Naive B cell (primary cell): ENCODE measurements at regions not wholly inside any gene's neighbourhood (a gene's known extent, or its start where the extent isn't known, plus 50 kb on each side); places are given as distances from the start of the nearest gene placed in this dataset.

Experiments used
- ATAC-seq, 2 donors: fragments of 150-1000 bp; cut with Tn5 transposase; 2 replicates each; pipeline ENCODE4 v1.10.0; 2021; ENCODE audit warnings: low read depth in 2 of 2, mild to moderate bottlenecking in 2 of 2, moderate library complexity in 2 of 2
- DNase-seq: peaks from one replicate; pipeline ENCODE4 v3.0.0; 2022
- H3K27ac Mint-ChIP-seq, 6 donors: one replicate each; pipeline ENCODE4 v1.8.0; 2020 to 2022; ENCODE audit warnings: mild to moderate bottlenecking in 6 of 6, mixed read lengths in 6 of 6, moderate library complexity in 5 of 6, inconsistent platforms in 2 of 6
- H3K27me3 Mint-ChIP-seq, 3 donors: one replicate each; pipeline ENCODE4 v1.8.0; 2021 to 2022; ENCODE audit warnings: mixed read lengths in 3 of 3, mild to moderate bottlenecking in 1 of 3
- H3K36me3 Mint-ChIP-seq, 2 donors: one replicate each; pipeline ENCODE4 v1.8.0; 2020 to 2022; ENCODE audit warnings: mixed read lengths in 2 of 2, inconsistent platforms in 1 of 2, mild to moderate bottlenecking in 1 of 2
- H3K4me1 Mint-ChIP-seq, 3 donors: one replicate each; pipeline ENCODE4 v1.8.0; 2020 to 2022; ENCODE audit warnings: mixed read lengths in 3 of 3, inconsistent platforms in 1 of 3, mild to moderate bottlenecking in 1 of 3, moderate library complexity in 1 of 3
- H3K4me3 Mint-ChIP-seq, 8 donors: one replicate each; pipeline ENCODE4 v1.8.0; 2020 to 2022; ENCODE audit warnings: mild to moderate bottlenecking in 8 of 8, mixed read lengths in 8 of 8, moderate library complexity in 8 of 8, inconsistent platforms in 2 of 8
- H3K9me3 Mint-ChIP-seq, 7 donors: one replicate each; pipeline ENCODE4 v1.8.0; 2020 to 2022; ENCODE audit warnings: mixed read lengths in 7 of 7, mild to moderate bottlenecking in 5 of 7, inconsistent platforms in 2 of 7, moderate library complexity in 1 of 7

DNA sequence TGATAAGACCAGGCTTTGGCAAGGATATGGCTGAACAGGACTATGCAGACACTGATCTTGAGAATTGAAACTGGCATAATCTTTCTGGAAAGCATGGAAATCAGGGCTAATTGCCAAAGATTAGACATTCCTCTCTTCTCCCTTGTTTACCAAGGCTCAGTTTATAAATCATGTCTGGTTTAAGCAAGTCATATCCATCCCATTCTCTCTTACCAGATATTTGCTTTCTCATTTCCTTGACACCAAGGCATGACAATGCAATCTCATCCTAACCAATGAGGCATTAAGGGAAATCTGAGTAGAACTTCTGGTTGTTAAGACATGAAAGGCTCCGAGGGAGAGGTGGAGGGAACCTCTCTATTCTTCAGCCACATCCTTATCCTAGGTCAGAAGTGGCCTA lies 110.3 kb upstream of the CEP85L start:
- Mint-ChIP-seq H3K27me3 (no peaks in the 10 kb centered on the region), H3K4me3 (no peak overlapping the region), H3K27ac (no peak overlapping the region), H3K9me3 (no peaks in the 10 kb centered on the region), H3K36me3 (peaks cover 0 to 3% of the 10 kb centered on the region in 2 donors), H3K4me1 (peaks cover 8 to 16% (median 12%) of the 10 kb centered on the region in 3 donors)
- DNase-seq, result no peak
- no peak for ATAC-seq

DNA sequence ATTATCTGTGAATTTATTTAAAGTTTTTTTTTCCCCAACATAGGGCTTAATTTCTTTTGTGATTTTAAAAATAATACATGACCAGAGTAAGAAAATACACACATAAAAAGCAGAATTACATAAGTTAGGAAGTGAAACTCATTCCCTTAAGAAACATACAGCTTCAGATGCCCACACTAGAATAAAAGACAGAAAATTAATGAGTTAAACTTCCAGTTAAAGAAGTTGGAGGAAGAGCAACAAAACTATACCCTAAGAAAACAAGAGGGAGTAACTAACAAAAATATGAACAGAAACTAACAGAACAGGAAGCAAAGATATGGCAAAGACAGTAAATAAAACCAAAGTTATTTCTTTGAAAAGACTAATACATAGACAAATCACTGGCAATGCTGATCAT lies 107.6 kb upstream of the CEP85L start:
- no peaks in the 10 kb centered on the region for H3K27me3 Mint-ChIP-seq
- DNase-seq (no peak), ATAC-seq (no peak)
- no peak overlapping the region for H3K4me3 Mint-ChIP-seq
- no peaks in the 10 kb centered on the region for H3K9me3 Mint-ChIP-seq
- H3K4me1 Mint-ChIP-seq, result peaks cover 11 to 12% (median 12%) of the 10 kb centered on the region in 3 donors
- peaks cover 0 to 3% of the 10 kb centered on the region in 2 donors for H3K36me3 Mint-ChIP-seq
- peak overlapping the region in 3 of 6 donors; percentile 12 to 94 (median 57) for H3K27ac Mint-ChIP-seq

DNA sequence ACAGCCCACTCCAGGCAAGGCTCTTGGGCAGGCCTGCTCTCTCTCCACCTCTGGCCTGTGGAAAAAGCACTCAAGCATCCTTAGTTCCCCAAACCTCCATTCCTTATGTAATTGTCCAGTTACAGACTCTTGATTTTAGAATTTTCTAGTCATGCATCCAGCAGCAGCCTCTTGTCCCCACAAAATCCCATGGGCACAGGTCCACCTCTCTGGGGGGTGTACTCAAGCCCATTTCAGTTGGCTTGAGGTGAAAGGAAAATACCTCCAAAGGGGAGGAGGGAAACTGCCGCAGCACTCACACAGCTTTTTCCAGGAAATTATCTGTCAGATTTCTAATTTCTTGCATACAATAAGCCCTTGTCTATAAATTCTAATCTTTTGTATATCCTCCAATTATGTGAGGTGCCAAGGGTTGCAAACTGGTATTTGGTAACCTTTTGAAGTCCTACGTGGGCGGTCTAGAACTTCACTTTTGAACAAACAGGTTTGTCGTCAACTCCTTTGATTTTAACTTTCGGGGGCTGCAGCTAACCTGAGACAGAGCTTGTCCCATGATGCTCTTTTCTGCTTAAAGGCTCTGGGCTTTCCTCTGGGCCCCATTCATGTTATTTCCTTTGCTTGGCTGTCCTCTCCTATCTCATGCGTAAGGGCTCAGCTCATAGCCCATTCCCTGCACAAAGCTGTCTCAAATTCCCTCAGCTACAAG lies 104.7 kb upstream of the CEP85L start:
- H3K27ac Mint-ChIP-seq, result peak overlapping the region in 1 of 6 donors; percentile 15
- no peaks in the 10 kb centered on the region for H3K27me3 Mint-ChIP-seq
- H3K9me3 Mint-ChIP-seq, result peaks cover 0 to 5% (median 2%) of the 10 kb centered on the region in 7 donors
- DNase-seq (no peak), ATAC-seq (no peak)
- peaks cover 11 to 12% (median 12%) of the 10 kb centered on the region in 3 donors for H3K4me1 Mint-ChIP-seq
- no peak overlapping the region for H3K4me3 Mint-ChIP-seq
- H3K36me3 Mint-ChIP-seq, result no peaks in the 10 kb centered on the region

DNA sequence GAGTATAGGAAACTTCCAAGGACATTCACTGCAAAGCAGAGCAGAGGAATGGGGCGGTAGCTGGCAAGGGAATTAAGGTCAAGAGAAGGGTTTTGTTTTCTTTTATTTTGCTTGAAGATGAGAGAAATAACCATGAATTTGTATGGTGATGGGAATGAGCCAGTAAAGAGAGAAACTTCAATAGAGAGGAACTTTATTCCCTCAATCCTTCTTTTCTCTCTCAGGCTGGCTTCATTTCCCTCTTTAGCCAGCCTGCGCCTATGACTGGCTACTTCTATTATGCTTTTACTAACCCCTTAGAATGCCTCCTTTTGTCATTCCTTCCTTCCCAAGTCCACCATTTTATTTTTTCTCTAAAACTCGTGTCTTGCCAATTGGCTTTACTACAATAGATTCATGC lies 101.4 kb upstream of the CEP85L start:
- H3K4me1 Mint-ChIP-seq, result peaks cover 8 to 14% (median 8%) of the 10 kb centered on the region in 3 donors
- no peaks in the 10 kb centered on the region for H3K27me3 Mint-ChIP-seq
- no peak overlapping the region for H3K4me3 Mint-ChIP-seq
- H3K36me3 Mint-ChIP-seq, result no peaks in the 10 kb centered on the region
- H3K27ac Mint-ChIP-seq, result no peak overlapping the region
- H3K9me3 Mint-ChIP-seq, result peaks cover 0 to 5% (median 2%) of the 10 kb centered on the region in 7 donors
- DNase-seq, result no peak
- ATAC-seq, result no peak

DNA sequence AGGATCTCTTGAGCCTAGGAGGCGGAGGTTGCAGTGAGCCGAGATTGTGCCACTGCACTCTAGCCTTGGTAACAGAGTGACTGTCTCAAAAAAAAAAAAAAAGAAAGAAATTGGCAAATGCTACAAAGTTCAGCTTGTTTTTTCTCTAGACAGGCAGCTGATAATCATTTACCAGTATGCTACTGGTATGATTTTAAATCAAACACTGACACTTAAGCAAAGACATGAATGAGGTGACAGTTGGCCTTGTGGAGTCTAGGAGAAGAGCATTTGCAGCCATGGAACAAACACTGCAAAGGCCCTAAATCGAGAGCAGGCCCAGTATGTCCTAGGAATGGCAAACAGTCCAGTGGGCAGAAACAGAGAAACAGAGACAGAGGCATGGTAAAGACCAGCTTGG lies 99.7 kb upstream of the CEP85L start:
- Mint-ChIP-seq H3K9me3 (peaks cover 0 to 5% (median 2%) of the 10 kb centered on the region in 7 donors), H3K27me3 (no peaks in the 10 kb centered on the region), H3K36me3 (no peaks in the 10 kb centered on the region), H3K4me1 (peaks cover 23 to 25% (median 24%) of the 10 kb centered on the region in 3 donors), H3K4me3 (no peak overlapping the region), H3K27ac (no peak overlapping the region)
- DNase-seq (no peak), ATAC-seq (no peak)

DNA sequence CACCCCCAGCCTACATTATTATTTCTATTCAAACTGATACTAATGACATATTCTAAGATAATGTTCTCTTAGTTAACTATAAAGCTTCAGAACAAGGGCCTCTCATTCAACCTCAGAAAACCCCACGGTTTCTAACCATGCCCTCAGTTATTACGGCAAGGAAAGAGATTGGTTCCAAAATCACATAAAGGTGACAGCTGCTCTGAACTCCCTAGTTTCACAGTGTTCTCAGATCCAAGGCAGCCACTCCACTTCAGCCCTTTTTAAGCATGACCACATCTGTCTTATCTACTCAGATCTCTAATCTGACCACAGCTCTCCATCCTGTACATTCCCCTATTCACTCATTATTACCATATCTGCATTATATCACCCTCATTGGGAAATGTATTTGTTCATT lies 98.8 kb upstream of the CEP85L start:
- Mint-ChIP-seq H3K4me1 (peaks cover 32 to 33% (median 32%) of the 10 kb centered on the region in 3 donors), H3K4me3 (no peak overlapping the region), H3K36me3 (no peaks in the 10 kb centered on the region), H3K27me3 (no peaks in the 10 kb centered on the region), H3K9me3 (peaks cover 0 to 5% (median 2%) of the 10 kb centered on the region in 7 donors), H3K27ac (no peak overlapping the region)
- ATAC-seq (no peak), DNase-seq (no peak)

DNA sequence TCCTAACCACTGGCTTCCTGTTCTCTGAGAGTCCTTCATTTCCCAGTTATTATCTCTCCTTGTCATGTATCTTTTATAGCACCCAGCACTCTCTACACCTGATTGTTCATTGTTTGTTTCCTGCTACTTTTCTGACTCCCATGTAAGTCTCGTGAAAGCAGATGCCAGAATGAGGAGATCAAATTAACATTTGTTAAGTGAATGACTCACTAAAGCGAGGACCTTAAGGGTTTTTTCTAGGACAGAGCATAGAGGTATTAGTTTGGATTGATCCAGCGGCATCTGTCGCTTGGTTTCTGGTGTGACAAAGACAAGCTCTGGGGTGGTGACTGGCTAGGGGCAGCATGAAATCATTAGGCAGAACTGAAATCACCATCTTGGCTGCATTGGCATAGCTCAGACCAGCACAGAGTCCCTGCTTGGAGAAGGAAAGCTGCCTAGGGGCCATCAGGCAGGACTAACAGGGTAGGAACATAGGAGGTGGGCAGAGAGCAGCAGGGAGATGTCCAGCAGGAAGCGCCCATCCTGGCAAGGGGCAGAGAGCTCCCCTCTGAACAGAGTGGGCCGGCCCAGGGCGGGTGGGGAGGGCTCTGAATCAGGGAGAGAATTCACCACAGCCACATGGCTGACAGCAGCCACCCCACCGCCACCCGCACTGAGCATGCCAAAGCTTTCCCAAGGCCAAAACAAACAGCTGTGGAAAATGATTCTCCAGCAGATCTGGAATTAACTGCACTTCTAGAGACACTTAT lies 97.1 kb upstream of the CEP85L start:
- Mint-ChIP-seq H3K4me3 (peak overlapping the region in 1 of 8 donors; percentile 17), H3K27me3 (peaks cover 0 to 8% (median 0%) of the 10 kb centered on the region in 3 donors)
- no peak for ATAC-seq

DNA sequence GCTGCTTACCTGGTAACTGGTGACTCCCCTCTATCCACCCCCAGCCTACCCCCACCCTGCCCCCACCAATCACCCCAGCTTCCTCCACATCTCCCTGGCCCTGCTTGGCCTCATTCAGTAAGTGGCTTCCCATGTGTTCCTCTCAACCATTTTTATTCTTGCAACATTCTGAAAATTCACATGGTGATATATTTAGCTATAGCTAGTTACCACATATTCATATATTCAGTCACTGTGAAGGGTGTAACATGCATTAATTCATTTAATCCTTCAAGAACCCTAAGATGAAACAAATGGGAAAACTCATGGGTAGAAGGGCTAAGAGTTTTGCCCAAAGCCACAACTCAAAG lies 95.4 kb upstream of the CEP85L start:
- Mint-ChIP-seq H3K27me3 (peaks cover 0 to 8% (median 0%) of the 10 kb centered on the region in 3 donors), H3K27ac (peak overlapping the region in 2 of 6 donors; percentile 39 to 81), H3K4me1 (peaks cover 37 to 41% (median 40%) of the 10 kb centered on the region in 3 donors), H3K36me3 (peaks cover 0 to 7% of the 10 kb centered on the region in 2 donors), H3K4me3 (no peak overlapping the region), H3K9me3 (peaks cover 0 to 11% (median under 1%) of the 10 kb centered on the region in 7 donors)
- ATAC-seq, result no peak
- DNase-seq, result no peak

More for the DNA sequence above, 97.1 kb upstream of the CEP85L start:
- peaks cover 0 to 7% of the 10 kb centered on the region in 2 donors for H3K36me3 Mint-ChIP-seq
- peaks cover 37 to 41% (median 40%) of the 10 kb centered on the region in 3 donors for H3K4me1 Mint-ChIP-seq
- H3K9me3 Mint-ChIP-seq, result peaks cover 0 to 11% (median 2%) of the 10 kb centered on the region in 7 donors
- no peak for DNase-seq
- H3K27ac Mint-ChIP-seq, result peak overlapping the region in 2 of 6 donors; percentile 34 to 60

DNA sequence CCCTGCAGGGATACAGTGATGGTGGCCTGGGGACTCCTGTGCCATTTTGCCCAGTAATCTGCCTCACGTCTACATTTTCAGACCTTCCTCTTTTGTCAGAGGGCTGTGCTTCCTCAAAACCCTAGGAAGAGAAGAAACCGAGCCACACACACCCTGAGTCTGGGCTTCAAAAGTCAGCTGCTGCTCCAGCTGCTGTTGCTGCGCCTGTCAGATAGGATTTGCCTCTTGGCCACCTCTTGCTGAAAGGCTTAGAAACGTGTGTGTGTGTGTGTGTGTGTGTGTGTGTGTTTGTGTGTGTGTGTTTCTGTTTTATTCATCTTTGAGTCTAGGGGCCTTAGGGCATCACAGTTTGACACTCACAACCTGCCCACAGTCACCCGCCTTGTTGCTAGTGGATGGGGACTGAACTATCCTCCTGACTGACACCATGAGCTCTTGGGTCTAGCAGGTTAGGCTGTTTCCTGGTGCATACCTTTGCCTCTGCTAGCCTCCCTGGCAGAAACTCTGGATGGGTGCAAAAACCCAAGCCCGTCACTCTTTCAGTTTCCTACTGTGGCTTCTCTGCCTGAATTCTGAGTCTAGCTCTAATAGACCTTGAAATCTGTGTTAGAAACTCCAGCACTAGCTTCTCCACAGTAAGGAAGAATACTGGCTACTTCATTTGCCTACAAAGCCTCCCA lies 94.9 kb upstream of the CEP85L start:
- peak; percentile 11 for DNase-seq
- peaks cover 0 to 10% (median 0%) of the 10 kb centered on the region in 7 donors for H3K9me3 Mint-ChIP-seq
- H3K27ac Mint-ChIP-seq, result peak overlapping the region in 4 of 6 donors; percentile 13 to 81 (median 38)
- ATAC-seq, result peak; percentile 61 to 81
- H3K4me1 Mint-ChIP-seq, result peaks cover 37 to 41% (median 40%) of the 10 kb centered on the region in 3 donors
- H3K4me3 Mint-ChIP-seq, result peak overlapping the region in 3 of 8 donors; percentile 16 to 77 (median 30)
- peaks cover 0 to 8% (median 0%) of the 10 kb centered on the region in 3 donors for H3K27me3 Mint-ChIP-seq
- peaks cover 0 to 7% of the 10 kb centered on the region in 2 donors for H3K36me3 Mint-ChIP-seq

DNA sequence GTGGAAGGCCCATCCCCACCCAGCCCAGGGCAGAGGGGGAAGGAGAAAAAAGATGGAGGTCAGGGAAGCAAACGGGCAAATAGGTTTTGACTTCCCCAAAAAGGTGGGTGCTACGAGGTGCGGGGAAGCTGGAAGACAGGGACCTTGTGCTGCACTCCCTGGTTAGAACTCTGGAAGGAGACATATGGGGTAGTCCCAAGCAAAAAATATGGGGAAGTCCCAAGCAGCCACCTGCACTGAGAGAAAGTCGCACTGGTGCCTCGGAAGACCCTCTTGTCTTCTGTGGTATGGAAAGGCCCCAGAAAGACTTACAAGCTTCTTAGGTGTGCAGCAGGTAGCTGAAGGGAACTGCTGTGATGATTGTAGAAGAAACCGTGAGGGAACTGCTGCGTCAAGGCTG lies 93.8 kb upstream of the CEP85L start:
- Mint-ChIP-seq H3K27ac (peak overlapping the region in 1 of 6 donors; percentile 52), H3K9me3 (peaks cover 0 to 7% (median 0%) of the 10 kb centered on the region in 7 donors), H3K36me3 (peaks cover 0 to 7% of the 10 kb centered on the region in 2 donors), H3K4me1 (peaks cover 37 to 41% (median 40%) of the 10 kb centered on the region in 3 donors), H3K4me3 (peak overlapping the region in 1 of 8 donors; percentile 3), H3K27me3 (peaks cover 0 to 8% (median 0%) of the 10 kb centered on the region in 3 donors)
- ATAC-seq (no peak), DNase-seq (no peak)

DNA sequence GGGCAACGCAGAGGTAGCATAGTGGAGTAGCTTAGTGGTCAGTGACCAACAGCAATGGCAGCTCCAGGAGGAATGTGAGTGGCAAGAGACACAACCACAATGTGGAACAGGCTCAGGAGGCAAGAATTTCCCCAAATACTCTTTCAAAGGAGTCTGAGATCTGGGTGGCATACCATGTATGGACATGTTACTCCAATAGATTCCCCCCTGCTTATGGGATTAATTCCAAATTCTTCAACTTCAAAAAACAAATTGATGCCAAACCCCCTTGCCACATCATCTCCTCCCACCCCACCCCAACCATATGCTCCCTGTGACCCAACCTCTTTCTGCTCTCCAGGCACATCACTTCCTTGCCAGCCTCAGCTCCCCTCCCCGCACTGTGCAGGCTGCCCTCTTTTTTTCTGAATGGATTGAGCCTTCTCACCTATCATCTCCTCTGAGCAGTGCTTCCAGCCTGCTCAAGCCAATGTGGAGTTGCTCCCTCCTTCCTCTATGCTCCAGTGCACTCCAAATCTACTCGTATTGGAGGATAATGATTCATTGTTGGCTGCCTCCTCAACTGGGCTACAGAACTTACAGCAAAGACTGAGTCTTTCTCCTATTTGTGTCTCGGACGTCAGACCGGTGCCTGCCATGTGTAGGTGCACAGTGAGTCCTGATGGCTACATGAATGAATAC lies 93.0 kb upstream of the CEP85L start:
- peak overlapping the region in 1 of 6 donors; percentile 84 for H3K27ac Mint-ChIP-seq
- peaks cover 36 to 41% (median 40%) of the 10 kb centered on the region in 3 donors for H3K4me1 Mint-ChIP-seq
- no peak for ATAC-seq
- no peak for DNase-seq
- peaks cover 0 to 7% (median 0%) of the 10 kb centered on the region in 7 donors for H3K9me3 Mint-ChIP-seq
- no peak overlapping the region for H3K4me3 Mint-ChIP-seq
- H3K36me3 Mint-ChIP-seq, result peaks cover 0 to 7% of the 10 kb centered on the region in 2 donors
- peaks cover 0 to 8% (median 0%) of the 10 kb centered on the region in 3 donors for H3K27me3 Mint-ChIP-seq

DNA sequence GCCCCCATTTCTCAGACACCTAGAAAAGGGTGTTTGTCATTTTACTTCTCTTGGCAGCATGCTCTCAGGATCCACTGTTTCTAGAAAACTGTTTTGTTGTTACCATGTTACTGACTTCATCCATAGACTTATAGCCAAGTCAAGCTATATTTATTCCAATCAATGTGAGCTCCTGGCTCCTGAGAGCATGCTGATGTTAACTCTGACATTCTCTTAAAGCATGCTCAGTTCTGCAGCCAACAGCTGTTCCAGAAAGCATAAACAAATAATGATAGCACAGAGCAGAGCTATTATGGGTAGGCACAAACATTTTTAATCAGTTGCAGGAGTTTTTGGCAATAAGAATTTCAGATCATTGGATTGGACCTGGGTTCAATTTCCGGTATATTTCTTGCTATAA lies 92.4 kb upstream of the CEP85L start:
- H3K4me1 Mint-ChIP-seq, result peaks cover 34 to 41% (median 40%) of the 10 kb centered on the region in 3 donors
- no peak overlapping the region for H3K4me3 Mint-ChIP-seq
- peaks cover 0 to 7% (median 0%) of the 10 kb centered on the region in 7 donors for H3K9me3 Mint-ChIP-seq
- no peak for DNase-seq
- peaks cover 0 to 7% of the 10 kb centered on the region in 2 donors for H3K36me3 Mint-ChIP-seq
- ATAC-seq, result no peak
- no peak overlapping the region for H3K27ac Mint-ChIP-seq
- peaks cover 0 to 8% (median 0%) of the 10 kb centered on the region in 3 donors for H3K27me3 Mint-ChIP-seq
